Embryonic facial prominence (tissue), 1 donor: ENCODE measurements at regions not wholly inside any gene's neighbourhood (a gene's known extent, or its start where the extent isn't known, plus 50 kb on each side); places are given as distances from the start of the nearest gene placed in this dataset.
"Not testable (repeated sequence)": the region's sequence is repeated elsewhere in the genome, so short reads cannot be mapped to it uniquely, and the experiment has no call there.

Source experiments
- DNase-seq: peaks from one replicate; pipeline ENCODE4 v3.0.0-alpha.2; 2016; ENCODE audit errors: extremely low spot score

DNA sequence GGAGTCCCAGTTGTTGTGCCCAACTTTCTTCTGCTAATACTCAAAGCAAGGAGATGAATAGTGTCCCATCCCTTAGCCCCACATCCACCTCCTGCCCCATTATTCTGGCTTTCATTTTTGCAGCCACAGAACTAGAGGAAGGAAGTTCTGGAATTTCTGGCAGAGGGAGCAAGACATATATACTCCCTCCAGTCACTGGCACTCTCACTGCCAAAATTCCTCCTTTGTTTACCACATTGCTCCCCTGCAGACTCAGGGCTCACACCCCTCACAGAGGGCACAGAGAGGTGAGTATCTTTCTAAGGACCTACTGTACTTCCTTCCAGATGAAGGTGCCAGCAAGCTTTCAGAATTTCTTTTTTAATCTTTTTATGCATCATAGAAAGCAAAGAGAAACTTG lies 168.0 kb upstream of the ID4 start:
- DNase-seq = no peak

DNA sequence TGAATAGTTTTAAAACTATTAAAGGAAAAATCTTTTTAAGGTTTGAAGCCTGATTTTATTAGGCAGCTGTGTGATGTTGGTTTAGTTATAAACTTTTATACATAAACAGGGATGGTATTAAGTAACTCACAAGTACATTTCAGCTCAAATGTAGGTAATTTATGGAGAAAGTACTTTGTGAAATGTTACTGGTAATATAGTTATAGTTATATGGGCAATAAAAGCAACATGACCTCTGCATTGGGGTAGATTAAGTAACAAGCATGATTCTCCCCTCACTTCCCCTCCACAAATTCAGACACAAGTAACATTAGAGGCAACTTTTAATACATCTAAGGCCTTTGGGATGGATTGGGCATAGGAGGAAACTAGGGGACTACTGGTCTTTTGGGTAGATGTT lies 154.3 kb upstream of the ID4 start:
- DNase-seq = no peak

GRCh38 chr6:19690325-19691075 lies 146.7 kb upstream of the ID4 start:
- DNase-seq = no peak

DNA sequence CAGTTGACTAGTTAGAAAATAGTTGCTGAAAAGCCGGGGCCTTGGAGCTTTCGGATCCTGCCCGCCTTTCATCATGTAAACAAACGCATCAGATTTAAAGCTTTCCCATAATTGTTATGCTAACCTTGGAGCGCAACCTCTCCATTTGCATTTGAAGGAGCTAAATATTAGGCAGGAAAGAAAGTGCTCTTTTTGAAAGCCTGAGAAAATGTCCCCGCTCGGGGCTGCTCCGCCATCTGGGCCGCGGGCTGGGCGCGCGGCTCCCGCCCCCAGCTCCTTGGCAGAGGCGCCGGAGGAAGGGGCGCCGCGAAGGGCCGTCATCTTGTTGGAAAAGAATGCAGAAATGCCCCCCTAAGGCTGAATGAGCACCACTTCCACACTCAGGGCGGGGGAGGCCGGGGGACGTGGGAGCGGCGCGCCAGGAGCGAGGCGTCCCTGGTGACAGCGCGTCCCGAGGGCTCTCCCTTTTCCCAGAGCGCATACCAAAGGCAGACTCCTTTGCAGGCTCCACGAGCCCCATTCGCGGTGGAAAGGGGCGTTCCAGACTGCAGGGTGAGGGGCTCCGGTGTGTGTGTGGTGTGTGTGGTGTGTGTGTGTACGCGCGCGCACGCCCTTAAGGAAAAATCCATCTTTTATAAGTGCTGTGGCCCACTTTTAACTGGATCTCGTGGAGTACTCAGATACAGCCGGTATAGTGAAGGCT lies 145.6 kb upstream of the ID4 start:
- peak; percentile 38 for DNase-seq

- DNase-seq = no peak
Measured at GRCh38 chr6:19692506-19693298, 144.5 kb upstream of the ID4 start.

GRCh38 chr6:19694697-19695096 lies 142.5 kb upstream of the ID4 start:
- no peak for DNase-seq

DNA sequence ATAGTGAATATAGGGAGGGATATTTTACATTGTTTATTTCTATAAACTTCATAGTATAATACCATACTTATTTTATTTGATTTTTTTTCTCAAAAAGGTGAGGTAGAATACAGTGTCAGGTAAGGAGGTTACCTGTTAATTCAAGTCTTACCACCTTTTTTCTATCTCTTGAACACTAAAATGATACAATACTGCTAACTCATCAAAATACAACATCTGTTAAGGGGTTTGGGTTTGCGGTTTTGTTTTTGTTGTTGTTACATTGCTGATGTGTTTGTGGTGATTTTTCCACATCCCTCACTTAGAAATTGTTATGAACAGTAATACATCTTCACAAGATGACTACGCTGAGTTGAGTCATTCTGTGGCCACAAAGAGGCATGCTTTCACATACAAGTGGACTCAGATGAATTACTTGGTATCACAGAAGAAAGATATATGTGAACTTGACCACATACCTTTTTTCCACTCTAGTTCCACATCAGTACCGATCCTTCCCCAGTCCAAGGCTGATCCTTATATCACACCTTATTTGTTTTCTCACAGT lies 139.4 kb upstream of the ID4 start:
- DNase-seq = no peak

DNA sequence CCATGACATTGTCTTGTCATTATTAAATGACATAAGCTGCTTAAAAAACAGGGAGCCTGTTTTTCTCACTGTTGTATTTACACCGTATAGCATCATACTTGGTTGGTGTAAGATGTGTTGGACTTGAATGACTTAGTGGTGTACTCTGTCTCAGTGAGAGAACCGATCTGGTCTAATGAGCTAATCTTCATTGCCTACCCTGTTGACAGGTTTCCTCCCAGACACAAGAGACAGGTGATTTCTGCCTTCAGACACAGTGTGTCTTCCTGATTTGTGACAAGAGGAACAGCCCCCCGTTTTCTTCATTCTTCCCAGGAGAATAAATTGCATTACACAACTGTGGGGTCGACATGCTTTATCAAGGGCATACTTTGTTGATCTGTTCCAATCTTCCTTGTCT lies 137.2 kb upstream of the ID4 start:
- DNase-seq = no peak

DNA sequence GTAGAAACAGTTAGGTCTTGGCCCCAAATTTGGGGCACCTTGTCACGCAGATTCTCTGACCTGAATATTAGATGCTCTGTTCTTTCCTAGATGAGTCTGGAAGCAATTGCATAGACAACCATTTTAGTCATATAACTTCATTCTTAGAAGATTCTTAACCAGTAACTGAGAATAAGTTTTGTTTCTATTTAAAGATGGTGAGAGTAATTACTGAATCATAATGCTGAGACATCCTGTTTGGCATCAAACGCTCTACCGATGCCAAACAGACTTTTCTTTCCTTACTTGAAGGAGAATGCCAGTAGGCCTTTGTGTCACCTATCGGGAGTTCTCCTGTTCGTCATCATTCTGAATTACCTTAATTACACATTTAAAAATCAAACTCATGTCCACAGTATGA lies 131.6 kb upstream of the ID4 start:
- DNase-seq = no peak

- no peak for DNase-seq
Measured at GRCh38 chr6:19712012-19712688, 125.0 kb upstream of the ID4 start.

- no peak for DNase-seq
Measured at GRCh38 chr6:19712998-19713397, 124.2 kb upstream of the ID4 start.

GRCh38 chr6:19713411-19713810 lies 123.8 kb upstream of the ID4 start:
- no peak for DNase-seq

GRCh38 chr6:19713984-19714383 lies 123.2 kb upstream of the ID4 start:
- no peak for DNase-seq

DNA sequence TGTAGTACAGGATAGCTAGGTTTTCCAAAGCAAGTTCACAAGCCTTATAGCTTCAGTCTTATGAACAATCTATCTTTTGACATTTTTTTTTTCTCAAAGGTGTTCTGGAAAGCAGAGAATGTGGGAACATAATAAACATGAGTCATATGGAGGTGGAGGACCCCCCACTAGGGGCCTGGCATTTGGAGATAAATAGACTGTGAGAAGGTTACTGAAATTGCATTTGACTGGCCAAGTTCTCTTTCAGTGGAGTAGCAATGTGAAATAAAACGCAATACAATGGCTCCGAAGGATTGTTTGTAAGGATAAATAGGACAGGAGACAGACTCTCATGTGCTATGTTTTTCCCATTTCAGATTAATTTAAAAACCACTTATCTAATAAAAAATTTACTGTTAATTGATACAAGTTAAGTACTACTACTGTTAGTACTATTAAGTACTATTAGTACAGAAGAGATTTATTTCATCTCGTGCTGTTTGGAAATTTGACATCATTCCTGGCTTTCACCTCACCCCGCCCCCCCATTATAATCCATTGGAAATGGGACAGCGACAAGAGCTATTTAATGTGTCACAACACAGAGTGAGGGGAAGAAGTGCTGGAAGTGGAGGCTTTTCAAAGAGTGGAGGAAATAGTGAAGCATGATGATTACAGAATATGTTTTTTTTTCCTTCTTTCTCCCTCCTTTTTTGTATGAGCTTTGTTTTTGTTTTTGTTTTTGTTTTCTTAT lies 122.6 kb upstream of the ID4 start:
- no peak for DNase-seq

- DNase-seq = no peak
Measured at GRCh38 chr6:19715167-19715551, 122.0 kb upstream of the ID4 start.

DNA sequence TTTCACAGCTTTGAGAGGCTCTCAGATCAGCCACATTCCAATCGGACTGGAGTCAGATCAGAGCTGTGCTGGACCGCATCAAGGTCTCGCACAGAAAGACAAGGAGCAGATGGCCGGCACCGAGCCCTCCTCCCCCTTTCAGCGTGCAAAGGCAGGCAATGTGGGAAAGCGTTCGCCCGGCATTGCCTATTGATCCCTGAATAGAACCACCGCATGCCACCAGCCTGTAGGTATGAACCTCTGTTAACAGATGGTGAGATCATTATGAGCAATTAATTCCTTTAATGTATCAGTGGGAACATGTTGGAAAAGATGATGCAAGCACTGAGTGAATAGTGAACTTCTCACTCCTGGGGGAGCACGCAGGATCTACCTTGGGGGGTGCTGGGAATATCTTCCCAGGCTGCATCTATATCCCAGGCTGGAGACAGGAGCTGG lies 117.5 kb upstream of the ID4 start:
- DNase-seq = no peak

GRCh38 chr6:19721766-19722377 lies 115.3 kb upstream of the ID4 start:
- DNase-seq = no peak

GRCh38 chr6:19722999-19723398 lies 114.2 kb upstream of the ID4 start:
- no peak for DNase-seq

DNA sequence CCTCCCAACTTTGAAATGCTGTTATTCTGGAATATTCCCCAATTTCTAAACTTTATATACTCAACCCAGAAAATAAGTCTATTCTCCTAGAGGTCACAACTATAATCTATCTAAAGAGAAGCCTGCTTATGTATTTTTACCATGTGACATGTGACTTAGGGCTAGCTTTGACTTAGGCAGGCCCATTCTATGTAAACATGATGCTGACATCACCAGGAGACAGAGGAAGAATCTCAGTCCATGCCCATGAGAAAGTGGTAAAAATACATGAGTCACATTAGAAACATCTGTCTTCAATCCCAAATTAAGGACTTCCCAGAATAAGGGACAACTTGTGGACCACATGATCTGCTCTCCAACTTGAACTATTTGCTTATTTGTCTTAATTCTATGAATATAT lies 113.6 kb upstream of the ID4 start:
- no peak for DNase-seq

GRCh38 chr6:19725436-19725835 lies 111.7 kb upstream of the ID4 start:
- DNase-seq = not testable (repeated sequence)

DNA sequence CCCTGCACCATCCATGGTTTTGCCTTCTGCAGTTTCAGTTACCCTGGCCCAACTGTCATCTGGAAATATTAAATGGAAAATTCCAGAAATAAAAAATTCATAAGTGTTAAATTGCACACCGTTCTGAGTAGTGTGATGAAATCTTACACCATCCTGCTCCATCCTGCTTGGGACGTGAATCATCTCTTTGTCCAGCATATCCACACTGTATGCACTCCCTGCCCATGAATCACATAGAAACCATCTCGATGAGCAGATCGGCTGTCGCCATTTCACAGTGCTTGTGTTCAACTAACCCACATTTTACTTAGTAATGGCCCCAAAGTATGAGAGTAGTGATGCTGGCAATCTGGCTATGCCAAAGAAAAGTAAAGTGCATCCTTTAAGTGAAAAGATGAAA lies 105.9 kb upstream of the ID4 start:
- no peak for DNase-seq
